HG03575 (cell line): ENCODE measurements at regions not wholly inside any gene's neighbourhood (a gene's known extent, or its start where the extent isn't known, plus 50 kb on each side); places are given as distances from the start of the nearest gene placed in this dataset.

Experiments
- ATAC-seq: cut with Tn5 transposase; IDR thresholded peaks from one replicate; pipeline ENCODE4 v1.9.1; 2021; ENCODE audit not compliant: unreplicated experiment, insufficient number of reproducible peaks, low FRiP score; ENCODE audit errors: extremely low read depth

- ATAC-seq = no peak
Observed at GRCh38 chr2:226142463-226142862, 657.2 kb downstream of the IRS1 start.

GRCh38 chr2:226140594-226140993 is 659.0 kb downstream of the IRS1 start:
- no peak for ATAC-seq

- no peak for ATAC-seq
Observed at GRCh38 chr2:226139759-226140158, 659.9 kb downstream of the IRS1 start.

- no peak for ATAC-seq
Observed at GRCh38 chr2:226137201-226137811, 662.3 kb downstream of the IRS1 start.

GRCh38 chr2:226136739-226137138 is 662.9 kb downstream of the IRS1 start:
- no peak for ATAC-seq

- ATAC-seq = no peak
Observed at GRCh38 chr2:226135861-226136548, 663.6 kb downstream of the IRS1 start.

- no peak for ATAC-seq
Observed at GRCh38 chr2:226132323-226133215, 667.1 kb downstream of the IRS1 start.

- no peak for ATAC-seq
Observed at GRCh38 chr2:226131299-226131784, 668.3 kb downstream of the IRS1 start.

GRCh38 chr2:226130192-226130591 is 669.4 kb downstream of the IRS1 start:
- ATAC-seq = no peak

- ATAC-seq = no peak
Observed at GRCh38 chr2:226127682-226128081, 671.9 kb downstream of the IRS1 start.

- no peak for ATAC-seq
Observed at GRCh38 chr2:226126104-226126503, 673.5 kb downstream of the IRS1 start.

- no peak for ATAC-seq
Observed at GRCh38 chr2:226125176-226125883, 674.3 kb downstream of the IRS1 start.

GRCh38 chr2:226124548-226125011 is 675.0 kb downstream of the IRS1 start:
- no peak for ATAC-seq

GRCh38 chr2:226123300-226123699 is 676.3 kb downstream of the IRS1 start:
- ATAC-seq = no peak

- no peak for ATAC-seq
Observed at GRCh38 chr2:226122041-226122440, 677.6 kb downstream of the IRS1 start.

GRCh38 chr2:226121046-226121738 is 678.4 kb downstream of the IRS1 start:
- no peak for ATAC-seq

- no peak for ATAC-seq
Observed at GRCh38 chr2:226118471-226119429, 680.9 kb downstream of the IRS1 start.
